ENCODE measurements at regions not wholly inside any gene's neighbourhood (a gene's known extent, or its start where the extent isn't known, plus 50 kb on each side); places are given as distances from the start of the nearest gene placed in this dataset.

- Histone ChIP-seq H3K27ac (ENCODE audit: insufficient read depth, low read depth, low read length, poor library complexity, severe bottlenecking) (no peak overlapping the region), H3K9me3 (ENCODE audit: control insufficient read depth, low read length) (no peaks in the 10 kb centered on the region), H3K36me3 (ENCODE audit: control insufficient read depth, insufficient read depth, low read length) (no peaks in the 10 kb centered on the region), H3K4me1 (ENCODE audit: control insufficient read depth, insufficient read depth, low read length) (no peaks in the 10 kb centered on the region), H3K27me3 (ENCODE audit: control insufficient read depth, insufficient read depth, low read length, poor library complexity, severe bottlenecking) (no peaks in the 10 kb centered on the region), H3K4me3 (ENCODE audit: insufficient read depth, low read depth, low read length) (no peak overlapping the region)
- 92 to 93% methylated on average over 3 of the region's 3 CpGs for WGBS, 2 experiments
These were observed 405.8 kb upstream of the TLE4 start for GRCh38 chr9:79166005-79166404.

DNA sequence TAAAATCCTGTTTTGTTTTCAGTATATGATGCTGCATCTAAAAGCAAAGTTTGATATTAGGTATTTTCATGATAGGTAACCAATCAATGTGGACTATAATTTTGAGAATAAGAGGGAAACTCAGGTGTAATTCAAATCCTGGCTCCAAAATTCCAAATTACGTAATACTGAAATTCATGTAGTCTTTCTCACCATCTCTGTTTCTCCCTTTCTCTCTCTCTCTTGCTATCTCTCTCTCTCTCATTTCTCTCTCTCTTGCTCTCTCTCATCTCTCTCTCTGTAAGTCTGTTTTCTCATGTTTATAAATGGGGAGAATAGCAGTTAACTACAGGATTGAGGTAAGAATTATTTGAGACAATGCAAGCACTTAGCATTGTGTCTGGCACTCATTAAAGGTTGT is 401.1 kb upstream of the TLE4 start:
- no peaks in the 10 kb centered on the region for H3K4me1 ChIP-seq (ENCODE audit: control insufficient read depth, insufficient read depth, low read length)
- H3K36me3 ChIP-seq (ENCODE audit: control insufficient read depth, insufficient read depth, low read length): no peaks in the 10 kb centered on the region
- H3K27me3 ChIP-seq (ENCODE audit: control insufficient read depth, insufficient read depth, low read length, poor library complexity, severe bottlenecking): no peaks in the 10 kb centered on the region
- H3K9me3 ChIP-seq (ENCODE audit: control insufficient read depth, low read length): no peaks in the 10 kb centered on the region
- no peak overlapping the region for H3K4me3 ChIP-seq (ENCODE audit: insufficient read depth, low read depth, low read length)
- 94% methylated on average over 1 of the region's 1 CpG for WGBS, 2 experiments
- no peak overlapping the region for H3K27ac ChIP-seq (ENCODE audit: insufficient read depth, low read depth, low read length, poor library complexity, severe bottlenecking)

DNA sequence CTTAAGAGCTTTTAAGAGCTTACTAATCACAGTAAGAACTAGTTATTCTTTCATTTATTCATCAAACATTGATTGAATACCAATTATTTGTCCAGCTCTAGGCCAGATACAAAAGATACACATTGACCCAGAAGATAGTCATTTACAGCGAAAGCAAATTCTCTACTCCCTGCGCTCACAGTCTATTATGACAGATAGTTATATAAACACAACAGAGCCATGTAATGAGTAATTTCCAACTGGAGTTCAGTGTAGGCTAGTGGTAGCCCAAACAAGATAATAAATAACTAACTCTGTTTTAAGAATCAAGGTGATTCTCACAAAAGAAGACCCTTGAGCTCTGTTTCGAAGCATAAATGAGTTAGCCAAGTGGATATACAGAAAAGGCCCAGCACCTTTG is 397.8 kb upstream of the TLE4 start:
- no peaks in the 10 kb centered on the region for H3K36me3 ChIP-seq (ENCODE audit: control insufficient read depth, insufficient read depth, low read length)
- H3K27ac ChIP-seq (ENCODE audit: insufficient read depth, low read depth, low read length, poor library complexity, severe bottlenecking): no peak overlapping the region
- no peaks in the 10 kb centered on the region for H3K9me3 ChIP-seq (ENCODE audit: control insufficient read depth, low read length)
- H3K4me3 ChIP-seq (ENCODE audit: insufficient read depth, low read depth, low read length): no peak overlapping the region
- no peaks in the 10 kb centered on the region for H3K4me1 ChIP-seq (ENCODE audit: control insufficient read depth, insufficient read depth, low read length)
- 98 to 99% methylated on average over 2 to 3 of the region's 3 CpGs for WGBS, 2 experiments
- no peaks in the 10 kb centered on the region for H3K27me3 ChIP-seq (ENCODE audit: control insufficient read depth, insufficient read depth, low read length, poor library complexity, severe bottlenecking)

DNA sequence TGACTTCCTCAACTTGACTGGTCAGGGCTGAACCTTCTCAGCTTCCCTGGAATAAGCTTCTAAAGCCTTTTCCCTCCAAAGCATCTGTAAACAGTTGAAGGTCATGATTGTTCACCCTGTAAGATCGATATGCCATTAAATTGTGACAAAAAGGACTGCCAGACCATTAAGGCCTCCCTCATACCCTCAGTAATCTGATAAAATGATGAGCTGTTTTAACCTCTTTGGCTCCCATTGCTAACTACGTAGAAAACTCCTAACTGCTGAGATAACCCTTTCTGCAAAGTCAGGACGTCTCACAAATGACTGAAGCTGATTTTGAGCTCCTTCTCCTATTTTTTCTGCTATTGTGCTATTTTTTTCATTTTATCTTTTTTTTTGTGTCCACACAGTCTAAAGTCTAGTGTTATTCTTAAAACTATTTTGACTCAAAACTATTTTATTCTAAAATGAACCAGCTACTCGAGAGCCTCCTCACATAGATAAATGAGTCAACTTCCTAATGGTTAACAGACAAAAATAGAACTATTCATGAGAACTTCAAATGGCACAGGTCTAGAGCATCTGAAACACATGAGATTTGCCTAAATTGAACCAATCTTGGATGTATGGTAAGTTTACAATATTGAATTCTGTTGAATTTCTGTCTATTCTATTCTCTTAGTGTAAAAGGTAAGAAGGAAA is 395.6 kb upstream of the TLE4 start:
- Histone ChIP-seq H3K27me3 (ENCODE audit: control insufficient read depth, insufficient read depth, low read length, poor library complexity, severe bottlenecking) (no peaks in the 10 kb centered on the region), H3K4me1 (ENCODE audit: control insufficient read depth, insufficient read depth, low read length) (no peaks in the 10 kb centered on the region), H3K27ac (ENCODE audit: insufficient read depth, low read depth, low read length, poor library complexity, severe bottlenecking) (no peak overlapping the region), H3K4me3 (ENCODE audit: insufficient read depth, low read depth, low read length) (no peak overlapping the region), H3K9me3 (ENCODE audit: control insufficient read depth, low read length) (no peaks in the 10 kb centered on the region), H3K36me3 (ENCODE audit: control insufficient read depth, insufficient read depth, low read length) (no peaks in the 10 kb centered on the region)
- WGBS, 2 experiments: 90 to 91% methylated on average over 4 of the region's 4 CpGs

DNA sequence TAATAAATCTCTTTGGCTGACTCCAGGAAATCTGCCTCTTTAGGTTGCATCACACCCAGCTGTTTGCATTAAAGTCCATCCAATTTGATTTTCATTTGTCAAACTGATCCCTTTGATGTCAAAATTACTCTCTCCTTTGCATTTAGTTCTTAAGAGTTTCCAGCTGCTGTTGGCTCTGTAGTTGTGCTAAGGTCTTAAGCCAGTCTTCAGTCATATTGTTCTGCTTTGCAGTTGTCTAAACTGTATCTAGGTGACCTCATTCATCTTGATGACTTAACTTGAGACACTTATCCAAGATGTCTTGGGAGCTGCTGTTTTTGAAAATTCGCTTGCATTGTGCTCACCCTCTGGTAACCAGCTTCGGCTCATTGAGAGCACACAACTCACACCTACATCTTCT is 386.9 kb upstream of the TLE4 start:
- Histone ChIP-seq H3K27me3 (ENCODE audit: control insufficient read depth, insufficient read depth, low read length, poor library complexity, severe bottlenecking) (no peaks in the 10 kb centered on the region), H3K4me1 (ENCODE audit: control insufficient read depth, insufficient read depth, low read length) (no peaks in the 10 kb centered on the region), H3K36me3 (ENCODE audit: control insufficient read depth, insufficient read depth, low read length) (no peaks in the 10 kb centered on the region), H3K9me3 (ENCODE audit: control insufficient read depth, low read length) (no peaks in the 10 kb centered on the region), H3K27ac (ENCODE audit: insufficient read depth, low read depth, low read length, poor library complexity, severe bottlenecking) (no peak overlapping the region), H3K4me3 (ENCODE audit: insufficient read depth, low read depth, low read length) (no peak overlapping the region)
- 97% methylated on average over 2 of the region's 2 CpGs for WGBS, 2 experiments

- Histone ChIP-seq H3K27me3 (ENCODE audit: control insufficient read depth, insufficient read depth, low read length, poor library complexity, severe bottlenecking) (no peaks in the 10 kb centered on the region), H3K9me3 (ENCODE audit: control insufficient read depth, low read length) (no peaks in the 10 kb centered on the region), H3K4me3 (ENCODE audit: insufficient read depth, low read depth, low read length) (no peak overlapping the region), H3K4me1 (ENCODE audit: control insufficient read depth, insufficient read depth, low read length) (no peaks in the 10 kb centered on the region), H3K27ac (ENCODE audit: insufficient read depth, low read depth, low read length, poor library complexity, severe bottlenecking) (no peak overlapping the region), H3K36me3 (ENCODE audit: control insufficient read depth, insufficient read depth, low read length) (no peaks in the 10 kb centered on the region)
These were observed 385.9 kb upstream of the TLE4 start for GRCh38 chr9:79185866-79186265.

- no peak overlapping the region for H3K4me3 ChIP-seq (ENCODE audit: insufficient read depth, low read depth, low read length)
- WGBS, 2 experiments: 93 to 97% methylated on average over 2 to 3 of the region's 3 CpGs
- no peaks in the 10 kb centered on the region for H3K36me3 ChIP-seq (ENCODE audit: control insufficient read depth, insufficient read depth, low read length)
- H3K9me3 ChIP-seq (ENCODE audit: control insufficient read depth, low read length): no peaks in the 10 kb centered on the region
- no peaks in the 10 kb centered on the region for H3K4me1 ChIP-seq (ENCODE audit: control insufficient read depth, insufficient read depth, low read length)
- no peak overlapping the region for H3K27ac ChIP-seq (ENCODE audit: insufficient read depth, low read depth, low read length, poor library complexity, severe bottlenecking)
- no peaks in the 10 kb centered on the region for H3K27me3 ChIP-seq (ENCODE audit: control insufficient read depth, insufficient read depth, low read length, poor library complexity, severe bottlenecking)
These were observed 382.2 kb upstream of the TLE4 start for GRCh38 chr9:79189511-79189924.

- no peak overlapping the region for H3K27ac ChIP-seq (ENCODE audit: insufficient read depth, low read depth, low read length, poor library complexity, severe bottlenecking)
- 92 to 97% methylated on average over 3 of the region's 3 CpGs for WGBS, 2 experiments
These were observed 378.8 kb upstream of the TLE4 start for GRCh38 chr9:79193001-79193400.

DNA sequence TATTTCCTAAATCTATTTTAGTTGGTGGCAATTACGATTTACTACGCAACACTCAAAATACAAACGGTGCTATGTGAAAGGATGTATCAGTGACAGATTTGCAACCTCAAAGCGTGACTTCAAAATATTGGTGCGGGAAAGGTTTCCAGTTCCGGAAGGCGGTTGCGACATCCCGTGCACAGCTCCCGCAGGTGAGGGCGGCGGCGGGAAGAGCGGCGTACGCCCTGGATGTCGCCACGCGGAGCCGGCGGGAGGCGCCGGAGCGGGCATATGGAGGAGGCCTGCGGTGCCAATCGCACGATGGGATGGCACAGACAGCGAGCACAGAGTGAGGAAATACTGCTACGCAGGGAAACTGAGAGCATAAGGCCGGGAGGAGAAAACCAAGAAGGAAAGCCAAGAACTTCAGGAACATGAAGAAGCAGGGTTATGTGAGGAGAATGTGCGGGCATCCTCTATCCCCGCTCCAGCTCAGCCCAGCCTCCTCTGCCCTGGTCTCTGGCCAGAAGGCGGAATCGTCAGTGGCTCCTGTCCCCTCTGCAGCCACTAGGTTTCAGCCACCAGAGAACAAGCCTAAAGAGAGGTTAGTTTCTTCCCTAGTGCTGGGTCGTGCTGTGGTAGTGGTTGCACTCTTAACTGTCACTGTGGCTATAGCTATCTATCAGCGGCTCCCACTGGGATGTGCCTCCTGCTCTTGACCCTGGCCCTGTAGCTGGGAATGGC is 378.1 kb upstream of the TLE4 start:
- Histone ChIP-seq H3K4me3 (ENCODE audit: insufficient read depth, low read depth, low read length) (no peak overlapping the region), H3K4me1 (ENCODE audit: control insufficient read depth, insufficient read depth, low read length) (no peaks in the 10 kb centered on the region), H3K36me3 (ENCODE audit: control insufficient read depth, insufficient read depth, low read length) (no peaks in the 10 kb centered on the region), H3K27ac (ENCODE audit: insufficient read depth, low read depth, low read length, poor library complexity, severe bottlenecking) (no peak overlapping the region), H3K27me3 (ENCODE audit: control insufficient read depth, insufficient read depth, low read length, poor library complexity, severe bottlenecking) (no peaks in the 10 kb centered on the region), H3K9me3 (ENCODE audit: control insufficient read depth, low read length) (no peaks in the 10 kb centered on the region)
- WGBS, 2 experiments: 95 to 96% methylated on average over 36 of the region's 36 CpGs

More at GRCh38 chr9:79193001-79193400, 378.8 kb upstream of the TLE4 start:
- H3K4me3 ChIP-seq (ENCODE audit: insufficient read depth, low read depth, low read length): no peak overlapping the region
- no peaks in the 10 kb centered on the region for H3K4me1 ChIP-seq (ENCODE audit: control insufficient read depth, insufficient read depth, low read length)
- no peaks in the 10 kb centered on the region for H3K27me3 ChIP-seq (ENCODE audit: control insufficient read depth, insufficient read depth, low read length, poor library complexity, severe bottlenecking)
- no peaks in the 10 kb centered on the region for H3K36me3 ChIP-seq (ENCODE audit: control insufficient read depth, insufficient read depth, low read length)
- H3K9me3 ChIP-seq (ENCODE audit: control insufficient read depth, low read length): no peaks in the 10 kb centered on the region

GRCh38 chr9:79195879-79196278 is 375.9 kb upstream of the TLE4 start:
- H3K4me1 ChIP-seq (ENCODE audit: control insufficient read depth, insufficient read depth, low read length): no peaks in the 10 kb centered on the region
- H3K4me3 ChIP-seq (ENCODE audit: insufficient read depth, low read depth, low read length): no peak overlapping the region
- no peak overlapping the region for H3K27ac ChIP-seq (ENCODE audit: insufficient read depth, low read depth, low read length, poor library complexity, severe bottlenecking)
- no peaks in the 10 kb centered on the region for H3K27me3 ChIP-seq (ENCODE audit: control insufficient read depth, insufficient read depth, low read length, poor library complexity, severe bottlenecking)
- H3K36me3 ChIP-seq (ENCODE audit: control insufficient read depth, insufficient read depth, low read length): no peaks in the 10 kb centered on the region
- H3K9me3 ChIP-seq (ENCODE audit: control insufficient read depth, low read length): no peaks in the 10 kb centered on the region
